GM23248 (cell line): ENCODE measurements at regions not wholly inside any gene's neighbourhood (a gene's known extent, or its start where the extent isn't known, plus 50 kb on each side); places are given as distances from the start of the nearest gene placed in this dataset.
"Not testable (repeated sequence)": the region's sequence is repeated elsewhere in the genome, so short reads cannot be mapped to it uniquely, and the experiment has no call there.

ENCODE experiments used
- DNase-seq: peaks from one replicate; pipeline ENCODE4 v3.0.0-alpha.2; 2015
- H2AFZ ChIP-seq: fragments of 200-600 bp; sonication (generic); 2 replicates; pipeline ENCODE4 v1.6.1; 2016; ENCODE audit warnings: antibody characterized with exemption
- H3F3A ChIP-seq: fragments of 200-600 bp; sonication (generic); 2 replicates; pipeline ENCODE4 v1.6.1; 2016; ENCODE audit warnings: mild to moderate bottlenecking, antibody characterized with exemption, mixed run types; ENCODE audit not compliant: insufficient read depth
- H3K27ac ChIP-seq: fragments of 200-600 bp; sonication (generic); 2 replicates; pipeline ENCODE4 v1.5.1; 2016; ENCODE audit warnings: mild to moderate bottlenecking
- H3K27me3 ChIP-seq: fragments of 200-600 bp; sonication (generic); replicated peaks from 2 replicates; pipeline ENCODE4 v1.6.1; 2016; ENCODE audit warnings: mild to moderate bottlenecking; ENCODE audit not compliant: insufficient read depth
- H3K36me3 ChIP-seq: fragments of 200-600 bp; sonication (generic); 2 replicates; pipeline ENCODE4 v1.6.1; 2016; ENCODE audit warnings: low read depth, mild to moderate bottlenecking
- H3K4me1 ChIP-seq: fragments of 200-600 bp; sonication (generic); 2 replicates; pipeline ENCODE4 v1.6.1; 2016; ENCODE audit warnings: mild to moderate bottlenecking; ENCODE audit not compliant: insufficient read depth
- H3K4me2 ChIP-seq: fragments of 200-600 bp; sonication (generic); one replicate; pipeline ENCODE4 v1.6.1; 2016; ENCODE audit warnings: mild to moderate bottlenecking; ENCODE audit not compliant: unreplicated experiment
- H3K4me3 ChIP-seq: fragments of 200-600 bp; sonication (generic); 2 replicates; pipeline ENCODE4 v1.5.1; 2016; ENCODE audit warnings: mild to moderate bottlenecking
- H3K79me2 ChIP-seq: fragments of 200-600 bp; sonication (generic); 2 replicates; pipeline ENCODE4 v1.6.1; 2016; ENCODE audit warnings: mild to moderate bottlenecking; ENCODE audit not compliant: insufficient read depth
- H3K9ac ChIP-seq: fragments of 200-600 bp; sonication (generic); 2 replicates; pipeline ENCODE4 v1.6.1; 2016; ENCODE audit warnings: mild to moderate bottlenecking
- H3K9me2 ChIP-seq: fragments of 200-600 bp; sonication (generic); 2 replicates; pipeline ENCODE4 v1.6.1; 2016; ENCODE audit warnings: mixed run types, mild to moderate bottlenecking, moderate library complexity; ENCODE audit not compliant: insufficient read depth
- H3K9me3 ChIP-seq: fragments of 200-600 bp; sonication (generic); one replicate; pipeline ENCODE4 v1.6.1; 2017; ENCODE audit warnings: low read depth
- H4K20me1 ChIP-seq: fragments of 200-600 bp; sonication (generic); 2 replicates; pipeline ENCODE4 v1.6.0; 2016; ENCODE audit not compliant: insufficient read depth
- EZH2 ChIP-seq: fragments of 200-600 bp; sonication (generic); IDR thresholded peaks from 2 replicates; pipeline ENCODE4 v1.6.1; 2018; ENCODE audit warnings: antibody characterized with exemption, mild to moderate bottlenecking; ENCODE audit not compliant: insufficient read depth, poor library complexity, severe bottlenecking
- EZH2phosphoT487 ChIP-seq: fragments of 200-600 bp; sonication (generic); IDR thresholded peaks from 2 replicates; pipeline ENCODE4 v1.6.1; 2018; ENCODE audit warnings: antibody characterized with exemption, moderate library complexity, mild to moderate bottlenecking, low read depth; ENCODE audit not compliant: insufficient read depth
- WGBS, 2 experiments: methylation state at CpG; one replicate each; pipeline ENCODE4 v1.1.6; 2015 to 2017; ENCODE audit warnings: low lambda C conversion rate in 2 of 2, low coverage in 1 of 2; ENCODE audit errors: missing lambda C conversion rate in 2 of 2; 5-methylcytosine and 5-hydroxymethylcytosine counted together
- in situ Hi-C: fragments of 300-500 bp; cut with MboI; formaldehyde crosslinking; loops from 2 replicates; pipeline ENCODE4 v1.15.0; 2020

DNA sequence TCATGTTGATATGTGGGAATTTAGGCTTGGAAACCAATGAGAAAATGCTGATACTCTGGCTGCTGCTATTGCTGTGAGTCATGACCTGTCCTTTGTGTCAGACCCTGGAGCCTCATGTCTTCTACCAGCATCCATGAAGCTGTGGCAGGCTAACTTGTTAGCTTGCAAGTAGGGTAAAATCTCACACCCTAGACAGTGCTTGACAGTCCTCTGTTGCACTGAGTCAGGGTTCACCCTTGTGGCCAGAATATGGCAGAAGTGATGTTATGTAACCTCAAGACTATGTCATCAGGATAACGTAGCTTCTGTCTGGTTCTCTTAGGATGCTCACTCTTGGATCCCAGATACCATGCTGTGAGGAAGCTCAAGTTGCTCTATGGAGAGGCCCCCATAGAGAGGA, 110.8 kb downstream of the LHX2 start:
- peaks cover 9% of the 10 kb centered on the region; the same call in 1 of the 2 replicates for H3K27me3 ChIP-seq
- no peaks in the 10 kb centered on the region for H4K20me1 ChIP-seq
- H3K9me2 ChIP-seq, result no peaks in the 10 kb centered on the region
- TF ChIP-seq EZH2phosphoT487 (no peak), EZH2 (no peak)
- H3K27ac ChIP-seq, result no peak overlapping the region
- H3K9ac ChIP-seq, result no peak overlapping the region
- H3K79me2 ChIP-seq, result no peaks in the 10 kb centered on the region
- in situ Hi-C loops, result loop anchor here (25.0 kb wide), 1 partner anchor 415 kb away; no protein-coding TSS in a partner anchor
- H3K4me3 ChIP-seq, result no peak overlapping the region
- H3K4me2 ChIP-seq, result no peak overlapping the region
- no peak overlapping the region for H2AFZ ChIP-seq
- H3K36me3 ChIP-seq, result no peaks in the 10 kb centered on the region
- no peaks in the 10 kb centered on the region for H3K9me3 ChIP-seq
- DNase-seq, result peak; percentile 44
- WGBS, 2 experiments, result 64 to 83% methylated on average over 1 of the region's 1 CpG
- peaks cover 8% of the 10 kb centered on the region for H3K4me1 ChIP-seq
- peaks cover 8% of the 10 kb centered on the region; the same call in 1 of the 2 replicates for H3F3A ChIP-seq

DNA sequence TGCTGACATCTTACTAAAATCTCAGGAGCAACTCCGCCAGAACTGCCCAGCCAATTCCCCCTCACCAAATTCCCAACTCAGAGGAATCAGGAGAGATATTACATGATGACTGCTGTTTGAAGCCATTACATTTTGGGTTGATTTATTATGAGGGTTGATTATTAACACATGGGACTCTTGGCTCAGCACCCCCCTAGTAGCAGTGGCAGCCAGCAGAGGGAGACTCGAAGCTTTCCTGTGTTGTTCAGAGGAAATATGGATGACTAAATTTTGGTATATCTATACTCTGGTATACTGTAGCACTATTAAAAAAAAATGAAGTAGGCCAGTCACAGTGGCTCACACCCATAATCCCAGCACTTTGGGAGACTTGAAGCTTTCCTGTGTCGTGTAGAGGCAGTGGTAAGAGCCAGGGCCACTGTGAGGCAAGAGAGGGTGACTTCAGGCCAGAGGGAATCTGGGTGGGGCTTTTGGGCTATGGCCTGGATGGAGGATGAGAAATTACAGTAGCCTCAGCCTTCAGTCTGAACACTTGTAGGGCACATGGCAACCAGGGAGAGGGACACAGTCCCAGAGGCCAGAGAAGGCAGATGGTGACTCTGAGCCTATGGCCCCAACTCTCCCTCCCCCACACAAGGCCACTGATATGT, 111.4 kb downstream of the LHX2 start:
- Histone ChIP-seq H3K4me1 (peaks cover 8% of the 10 kb centered on the region), H3F3A (peaks cover 8% of the 10 kb centered on the region; the same call in 1 of the 2 replicates), H3K9me2 (no peaks in the 10 kb centered on the region), H3K9ac (no peak overlapping the region), H3K27me3 (peaks cover 6% of the 10 kb centered on the region; the same call in 1 of the 2 replicates), H3K27ac (no peak overlapping the region), H3K79me2 (no peaks in the 10 kb centered on the region), H4K20me1 (no peaks in the 10 kb centered on the region), H3K4me2 (no peak overlapping the region), H3K36me3 (no peaks in the 10 kb centered on the region), H3K4me3 (no peak overlapping the region), H3K9me3 (no peaks in the 10 kb centered on the region), H2AFZ (no peak overlapping the region)
- WGBS, 2 experiments, result 19 to 20% methylated on average over 3 of the region's 3 CpGs
- peak; percentile 73 for DNase-seq
- TF ChIP-seq EZH2, result no peak
- TF ChIP-seq EZH2phosphoT487, result no peak
- in situ Hi-C loops, result loop anchor here (25.0 kb wide), 1 partner anchor 414 kb away; no protein-coding TSS in a partner anchor

DNA sequence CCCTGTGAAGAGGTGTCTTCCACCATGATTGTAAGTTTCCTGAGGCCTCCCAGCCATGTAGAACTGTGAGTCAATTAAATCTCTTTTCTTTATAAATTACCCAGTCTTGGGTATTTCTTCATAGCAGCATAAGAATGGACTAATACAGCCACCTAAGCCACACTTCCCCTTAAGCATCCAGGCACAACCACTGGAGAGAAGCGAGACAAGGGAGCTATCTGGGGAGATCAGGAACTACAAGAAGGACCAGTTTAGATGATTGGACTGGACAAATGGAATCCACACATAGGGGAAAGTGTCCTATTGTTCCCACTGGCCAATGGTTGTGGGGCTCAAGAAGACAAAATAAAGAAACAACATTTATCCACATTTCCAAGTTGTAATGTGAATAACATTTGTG, 112.1 kb downstream of the LHX2 start:
- H2AFZ ChIP-seq, H3F3A ChIP-seq, DNase-seq, H3K9me3 ChIP-seq, H3K9ac ChIP-seq, H3K36me3 ChIP-seq, H3K4me1 ChIP-seq, H3K9me2 ChIP-seq, H4K20me1 ChIP-seq, H3K27me3 ChIP-seq, H3K4me3 ChIP-seq, H3K79me2 ChIP-seq, H3K27ac ChIP-seq, H3K4me2 ChIP-seq: not testable (repeated sequence)
- in situ Hi-C loops, result loop anchor here (25.0 kb wide), 1 partner anchor 414 kb away; no protein-coding TSS in a partner anchor
- 93 to 97% methylated on average over 1 of the region's 1 CpG for WGBS, 2 experiments

DNA sequence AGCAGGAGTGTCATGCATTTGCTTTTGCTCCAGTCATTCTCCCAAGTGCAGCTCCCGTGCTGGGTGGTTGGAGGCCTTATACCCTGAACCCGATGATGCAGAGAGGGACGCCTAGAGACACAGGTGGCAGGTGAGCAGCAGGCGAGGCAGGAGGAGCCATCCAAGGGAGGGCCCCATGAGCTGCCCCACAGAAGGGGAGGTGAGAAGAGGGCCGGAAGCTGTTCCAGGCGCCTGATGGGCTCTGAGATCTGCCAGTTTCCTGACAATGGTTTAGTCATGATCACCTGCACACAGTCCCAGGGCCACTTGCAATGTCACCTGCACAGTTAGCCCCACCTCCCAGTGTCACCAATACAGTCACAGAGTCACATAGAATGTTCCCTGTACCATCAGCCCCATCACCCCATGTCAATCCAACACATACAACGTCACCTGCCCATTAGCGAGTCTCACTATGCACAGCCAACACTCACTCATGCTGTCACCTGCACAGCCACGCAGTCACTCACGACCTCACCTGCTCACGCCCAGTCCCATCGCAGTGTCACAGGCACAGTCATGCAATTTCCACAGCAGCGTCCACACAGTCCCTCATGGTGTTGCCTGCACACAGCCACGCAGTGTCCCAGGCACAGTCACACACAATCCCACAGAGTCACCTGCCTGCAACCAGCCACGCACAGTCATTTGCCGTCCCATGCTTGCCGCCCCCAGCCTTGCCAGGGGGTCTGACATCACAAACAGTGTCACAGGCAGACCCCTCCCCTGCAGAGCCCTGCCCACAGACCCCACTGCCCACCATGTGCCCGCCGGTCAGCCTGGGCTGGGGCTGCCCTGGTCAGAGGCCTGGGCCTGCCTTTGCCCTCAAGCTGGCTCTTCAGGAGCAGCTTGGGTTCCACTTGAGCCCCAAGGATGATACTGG, 113.4 kb downstream of the LHX2 start:
- Histone ChIP-seq H3K36me3 (no peaks in the 10 kb centered on the region), H3K27ac (no peak overlapping the region), H3K4me2 (no peak overlapping the region), H3F3A (peaks cover 8% of the 10 kb centered on the region; the same call in 1 of the 2 replicates), H3K27me3 (no peaks in the 10 kb centered on the region), H3K79me2 (no peaks in the 10 kb centered on the region), H3K4me3 (no peak overlapping the region), H4K20me1 (no peaks in the 10 kb centered on the region), H2AFZ (no peak overlapping the region), H3K9me3 (no peaks in the 10 kb centered on the region), H3K4me1 (peaks cover 8% of the 10 kb centered on the region), H3K9me2 (no peaks in the 10 kb centered on the region), H3K9ac (no peak overlapping the region)
- TF ChIP-seq EZH2 (no peak), EZH2phosphoT487 (no peak)
- 90 to 92% methylated on average over 19 of the region's 19 CpGs for WGBS, 2 experiments
- no peak for DNase-seq
- in situ Hi-C loops, result loop anchor here (25.0 kb wide), 1 partner anchor 412 kb away; no protein-coding TSS in a partner anchor
